ENCODE measurements at regions not wholly inside any gene's neighbourhood (a gene's known extent, or its start where the extent isn't known, plus 50 kb on each side); places are given as distances from the start of the nearest gene placed in this dataset.
"Not testable (repeated sequence)": the region's sequence is repeated elsewhere in the genome, so short reads cannot be mapped to it uniquely, and the experiment has no call there.

- DNase-seq: no peak
Observed at GRCh38 chr13:34733721-34734120, 208.3 kb upstream of the NBEA start.

DNA sequence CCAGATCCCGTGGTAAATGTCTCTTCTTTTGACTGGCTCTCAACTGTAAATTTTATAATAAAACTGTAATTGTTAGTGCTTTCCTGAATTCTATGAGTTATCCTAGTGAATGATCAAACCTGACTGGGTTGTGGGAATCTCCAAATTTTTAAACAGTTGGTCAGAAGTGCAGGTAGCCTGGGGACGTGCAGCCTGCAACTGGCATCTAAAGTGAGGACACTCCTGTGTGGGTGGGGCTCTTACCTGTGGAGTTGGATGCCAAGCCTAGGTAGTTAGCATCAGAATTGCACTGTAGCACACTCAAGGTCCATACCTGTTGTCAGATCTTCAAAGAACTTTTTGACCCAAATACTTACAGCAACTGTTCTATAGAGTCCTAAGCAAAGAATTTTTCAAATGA lies 207.1 kb upstream of the NBEA start:
- no peak for DNase-seq

- DNase-seq: no peak
Observed at GRCh38 chr13:34738254-34738992, 203.6 kb upstream of the NBEA start.

DNA sequence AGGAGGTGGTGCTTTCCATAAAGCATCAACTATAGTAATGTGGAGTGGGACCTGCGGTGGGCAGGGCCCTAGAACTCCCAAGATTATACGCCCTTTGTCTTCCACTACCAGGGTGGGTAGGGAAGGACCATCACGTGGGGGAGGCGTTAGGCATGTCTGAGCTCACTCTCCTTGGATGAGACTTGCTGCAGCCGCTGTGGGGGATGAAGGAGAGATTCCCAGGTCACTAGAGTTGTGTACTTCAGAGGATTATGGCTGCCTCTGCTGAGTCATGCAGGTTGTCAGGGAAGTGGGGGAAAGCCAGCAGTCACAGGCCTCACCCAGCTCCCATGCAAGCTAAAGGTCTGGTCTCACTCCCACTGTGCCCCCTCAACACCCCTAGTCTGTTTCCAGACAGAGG lies 195.0 kb upstream of the NBEA start:
- not testable (repeated sequence) for DNase-seq

GRCh38 chr13:34747507-34747906 lies 194.6 kb upstream of the NBEA start:
- no peak for DNase-seq

DNA sequence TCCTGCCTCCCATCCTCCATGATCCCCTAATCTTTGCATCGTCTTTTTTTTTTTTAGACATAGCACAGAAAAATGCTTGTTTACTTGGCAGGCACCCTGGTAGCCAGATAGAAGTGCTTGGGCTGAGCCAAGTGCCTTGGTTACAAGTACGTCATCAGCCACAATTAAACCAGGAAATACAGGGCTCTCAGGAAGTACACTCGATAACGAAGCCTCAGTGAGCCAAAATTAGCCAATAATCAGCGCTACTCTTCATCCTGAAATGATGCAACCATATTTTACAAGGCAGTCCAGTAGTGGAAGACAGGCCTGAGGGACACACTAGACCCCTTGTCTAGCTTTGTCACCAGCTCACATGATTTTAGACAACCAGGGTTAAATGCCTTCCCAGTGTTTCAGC lies 194.0 kb upstream of the NBEA start:
- no peak for DNase-seq

DNA sequence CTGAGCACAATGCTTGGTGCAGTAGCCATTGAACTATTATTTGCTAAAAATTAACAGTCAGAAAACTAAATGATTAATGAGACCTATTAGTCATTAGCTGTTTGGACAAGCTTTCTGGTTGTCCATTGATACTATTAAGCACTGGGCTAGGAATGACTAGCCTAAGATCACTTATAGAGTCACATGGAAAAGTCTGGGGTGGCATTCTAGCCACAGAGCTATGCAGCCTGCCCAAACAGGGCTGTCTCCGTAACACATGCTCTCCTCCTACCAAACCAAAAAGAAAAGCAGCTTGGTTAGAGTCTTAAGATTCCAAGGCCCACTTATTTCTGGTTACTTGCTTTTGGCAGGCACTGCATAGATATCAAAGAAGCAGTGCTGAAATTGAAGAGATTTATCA lies 193.5 kb upstream of the NBEA start:
- DNase-seq: no peak

- no peak for DNase-seq
Observed at GRCh38 chr13:34749046-34749445, 193.0 kb upstream of the NBEA start.

- DNase-seq: no peak
Observed at GRCh38 chr13:34750078-34750931, 191.8 kb upstream of the NBEA start.

DNA sequence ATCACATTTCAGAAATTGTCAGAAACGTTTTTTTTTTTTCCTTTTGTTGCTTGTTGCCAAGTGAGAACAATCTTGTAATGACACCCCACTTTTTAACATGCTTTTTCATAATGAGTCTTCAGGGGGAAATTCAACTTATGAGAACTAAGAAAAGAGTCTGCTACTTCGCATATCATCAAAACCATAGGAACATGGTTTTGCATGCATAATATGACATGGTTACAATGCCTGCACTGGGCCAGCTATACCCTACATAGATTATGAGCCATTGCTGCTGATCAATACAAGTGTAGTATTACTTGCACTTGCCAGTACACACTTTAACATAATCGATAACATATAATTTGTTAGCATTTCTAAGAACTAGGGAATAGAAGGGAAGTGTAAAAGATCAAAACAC lies 191.0 kb upstream of the NBEA start:
- no peak for DNase-seq

GRCh38 chr13:34751492-34751891 lies 190.6 kb upstream of the NBEA start:
- DNase-seq: no peak

DNA sequence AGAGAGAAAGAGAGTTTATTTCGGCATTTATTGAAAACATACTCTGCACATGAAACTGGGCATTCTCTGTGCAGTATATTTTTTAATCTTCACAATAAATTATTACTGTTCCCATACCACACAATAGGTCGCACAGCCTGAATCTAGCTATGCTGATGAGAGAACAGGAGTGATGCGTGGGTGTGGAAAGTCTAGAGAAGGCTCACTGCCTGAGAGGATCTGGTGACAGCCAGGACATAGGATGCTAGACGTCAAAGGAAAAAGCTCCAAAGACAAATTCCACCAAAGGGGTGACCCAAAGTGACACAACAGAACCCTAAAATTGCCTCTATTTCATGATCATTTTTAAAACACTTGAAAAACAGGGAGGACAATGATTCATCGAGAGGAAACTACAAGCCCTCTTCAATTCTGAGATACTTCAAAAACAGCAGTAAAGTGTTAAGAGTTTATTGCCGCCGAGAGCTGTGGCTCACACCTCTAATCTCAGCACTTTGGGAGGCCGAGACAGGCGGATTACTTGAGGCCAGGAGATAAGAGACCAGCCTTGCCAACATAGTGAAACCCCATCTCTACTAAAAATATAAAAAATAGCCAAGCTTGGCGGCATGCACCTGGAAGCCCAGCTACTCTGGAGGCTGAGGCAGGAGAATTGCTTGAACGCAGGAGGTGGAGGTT lies 189.6 kb upstream of the NBEA start:
- DNase-seq: no peak

DNA sequence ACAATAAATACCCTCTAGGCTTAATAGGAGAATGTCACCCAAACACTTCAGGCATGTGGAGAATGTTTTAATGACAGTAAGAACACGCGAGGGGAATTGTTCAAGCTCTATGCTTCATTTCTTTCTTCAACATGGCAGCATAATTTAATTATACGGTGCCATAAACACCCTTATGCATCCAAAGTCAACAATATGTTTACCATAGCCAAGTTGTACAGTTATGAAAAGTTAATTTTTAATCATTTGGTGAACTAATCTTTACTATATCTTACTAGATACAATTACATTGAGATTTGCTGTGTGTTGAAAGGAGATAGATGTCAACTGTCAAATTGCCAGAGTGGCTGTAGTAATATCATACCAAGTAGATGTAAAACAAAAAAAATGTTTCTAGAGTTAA lies 185.9 kb upstream of the NBEA start:
- no peak for DNase-seq

DNA sequence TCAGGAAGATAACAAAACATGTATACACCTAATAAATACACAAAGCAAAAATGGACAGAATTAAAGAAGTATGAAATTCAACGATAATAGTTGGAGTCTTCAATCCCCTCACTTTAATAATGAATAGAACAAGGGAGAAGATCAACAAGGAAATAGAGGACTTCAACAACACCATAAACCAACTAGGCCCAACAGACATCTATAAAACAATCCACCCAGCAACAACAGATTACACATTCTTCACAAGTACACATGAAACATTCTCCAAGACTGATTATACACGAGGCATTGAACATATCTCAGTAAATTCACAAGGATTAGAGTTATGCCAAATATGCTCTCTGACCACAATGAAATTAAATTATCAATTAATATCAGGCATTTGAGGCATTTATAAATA lies 185.5 kb upstream of the NBEA start:
- no peak for DNase-seq

DNA sequence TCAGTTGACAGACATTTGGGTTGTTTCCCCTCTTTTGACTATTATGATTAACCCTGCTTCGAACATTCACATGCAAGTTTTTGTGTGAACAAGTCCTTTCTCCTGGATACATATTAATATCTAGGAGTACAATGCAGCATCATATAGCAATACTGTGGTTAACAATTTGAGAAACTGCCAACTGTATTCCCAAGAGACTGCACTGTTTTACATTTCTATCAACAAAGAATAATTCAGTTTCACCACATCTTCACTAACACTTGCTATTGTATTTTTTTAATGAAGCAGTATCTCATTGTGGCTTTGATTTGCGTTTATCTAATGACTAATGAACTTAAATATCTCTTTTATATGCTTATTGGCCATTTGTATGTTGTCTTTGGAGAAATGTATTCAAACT lies 184.6 kb upstream of the NBEA start:
- no peak for DNase-seq

- no peak for DNase-seq
Observed at GRCh38 chr13:34758628-34759027, 183.4 kb upstream of the NBEA start.

GRCh38 chr13:34762312-34762711 lies 179.8 kb upstream of the NBEA start:
- no peak for DNase-seq

- DNase-seq: no peak
Observed at GRCh38 chr13:34764246-34764645, 177.8 kb upstream of the NBEA start.

- DNase-seq: no peak
Observed at GRCh38 chr13:34765446-34766180, 176.5 kb upstream of the NBEA start.

GRCh38 chr13:34767778-34768177 lies 174.3 kb upstream of the NBEA start:
- DNase-seq: no peak

DNA sequence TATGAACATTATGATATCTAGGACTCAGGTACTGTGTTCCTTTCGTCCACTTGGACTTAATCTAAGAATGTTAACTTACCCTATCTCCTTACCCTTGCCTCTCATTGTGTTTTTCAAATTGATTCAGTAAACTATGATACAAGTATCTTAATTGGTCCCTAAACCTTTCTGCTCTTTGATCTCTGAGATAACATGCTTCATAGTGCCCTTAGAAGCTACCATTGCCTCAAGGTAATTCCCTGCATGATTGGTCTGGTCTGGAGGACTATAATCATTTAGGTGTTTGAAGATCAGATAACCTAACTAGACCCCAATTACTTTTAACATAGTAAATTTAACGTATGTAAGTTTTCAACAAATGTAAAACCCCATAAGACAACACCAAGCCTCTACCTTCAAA lies 169.9 kb upstream of the NBEA start:
- no peak for DNase-seq

DNA sequence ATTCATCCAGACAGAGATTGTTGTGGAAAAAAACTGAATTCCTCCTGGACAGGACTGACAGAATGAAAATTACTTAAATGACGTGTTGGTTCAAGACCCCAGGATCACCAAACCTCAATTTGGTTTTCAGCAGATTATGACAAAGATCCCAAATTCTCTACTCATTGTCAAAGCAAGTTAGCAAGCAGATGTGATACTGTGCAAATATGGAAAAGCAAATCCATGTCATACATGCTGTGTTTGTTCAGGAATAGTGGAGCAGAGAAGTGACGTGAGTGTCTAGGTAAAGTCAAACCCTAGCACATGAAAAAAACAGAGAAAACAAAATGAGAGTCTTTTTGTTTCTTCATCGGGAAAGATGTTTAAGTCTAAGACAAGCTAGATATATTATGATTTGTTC lies 169.2 kb upstream of the NBEA start:
- DNase-seq: no peak

DNA sequence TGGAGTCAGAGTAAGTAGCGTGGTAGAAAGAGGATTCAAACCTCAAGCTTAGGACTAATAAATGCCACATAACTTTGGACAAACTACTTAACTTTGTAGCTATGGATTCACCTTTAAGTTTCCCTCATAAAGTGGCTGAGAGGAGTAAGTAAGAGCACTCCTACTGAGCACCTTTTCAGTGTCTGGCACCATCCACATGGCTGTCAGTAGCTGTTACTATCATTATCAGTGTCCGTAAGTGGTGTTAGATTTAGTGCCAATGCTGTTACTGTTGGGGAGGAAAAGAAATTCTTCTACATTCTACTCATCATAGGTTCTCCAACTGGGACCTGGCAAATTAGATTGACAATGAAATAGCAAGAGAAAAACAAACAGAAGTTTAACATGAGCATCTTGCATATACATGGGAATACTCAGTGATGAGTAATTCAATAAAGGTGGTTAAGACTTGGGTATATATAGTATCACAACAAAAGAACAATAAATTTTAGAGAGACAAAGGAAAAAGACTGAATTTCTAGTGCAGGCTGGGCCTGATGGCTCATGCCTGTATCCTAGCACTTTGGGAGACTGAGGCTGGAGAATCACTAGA lies 165.6 kb upstream of the NBEA start:
- DNase-seq: no peak

Measured in CD4-positive, alpha-beta T cell treated with Interleukin-21 for 1 hour (primary cell).